Transverse colon (tissue), 3 donors: ENCODE measurements at regions not wholly inside any gene's neighbourhood (a gene's known extent, or its start where the extent isn't known, plus 50 kb on each side); places are given as distances from the start of the nearest gene placed in this dataset.

Source experiments
- CTCF ChIP-seq, 5 experiments: fragments of 200-600 bp in 3 of 5; fragments of 450-650 bp in 2 of 5; sonication (generic) in 3 of 5; IDR thresholded peaks; 1 replicate in 2 of 5; 2 replicates in 3 of 5; pipeline ENCODE4 v1.5.1; 2016 to 2017; ENCODE audit warnings: antibody characterized with exemption in 5 of 5, inconsistent platforms in 3 of 5, mild to moderate bottlenecking in 2 of 5, moderate library complexity in 1 of 5
- POLR2A ChIP-seq: fragments of 450-650 bp; IDR thresholded peaks from one replicate; pipeline ENCODE4 v1.6.1; 2016; ENCODE audit warnings: antibody characterized with exemption, mild to moderate bottlenecking, moderate library complexity

GRCh38 chr5:84623019-84623418 is 238.3 kb upstream of the EDIL3 start:
- TF ChIP-seq CTCF (IDR thresholded peaks at IDR 0.05) (no peak), POLR2A (no peak)
